Hepatocyte (in vitro differentiated cells): ENCODE measurements at regions not wholly inside any gene's neighbourhood (a gene's known extent, or its start where the extent isn't known, plus 50 kb on each side); places are given as distances from the start of the nearest gene placed in this dataset.

Experiments used
- CTCF ChIP-seq: fragments of 200-600 bp; sonication (generic); IDR thresholded peaks from 2 replicates; pipeline ENCODE4 v1.5.1; 2016; ENCODE audit warnings: antibody characterized with exemption, mild to moderate bottlenecking; ENCODE audit not compliant: poor library complexity
- EZH2 ChIP-seq: fragments of 200-600 bp; sonication (generic); IDR thresholded peaks from 2 replicates; pipeline ENCODE4 v1.6.1; 2016; ENCODE audit warnings: antibody characterized with exemption, mild to moderate bottlenecking, borderline replicate concordance

- TF ChIP-seq CTCF = no peak
- TF ChIP-seq EZH2 = no peak
Measured at GRCh38 chr19:5286465-5287029, 54.1 kb downstream of the PTPRS start.
